SK-N-SH (cell line): ENCODE measurements at regions not wholly inside any gene's neighbourhood (a gene's known extent, or its start where the extent isn't known, plus 50 kb on each side); places are given as distances from the start of the nearest gene placed in this dataset.

Experiments used
- CTCF ChIA-PET: fragments of 300-600, 350-600 bp; formaldehyde crosslinking; extraction: SDS; loops from one replicate; lab custom pipeline; 2021; lab: Yijun Ruan, JAX
- POLR2A ChIA-PET: fragments of 350-600 bp; sonication (Branson Sonifier 250); formaldehyde crosslinking; extraction: SDS; loops from one replicate; lab custom pipeline; 2020; ENCODE audit warnings: antibody characterized with exemption, inconsistent platforms; lab: Yijun Ruan, JAX
- DNase-seq: peaks from one replicate; pipeline ENCODE4 v3.0.0; 2012
- H2AFZ ChIP-seq: fragments of 200-600 bp; sonication (generic); 2 replicates; pipeline ENCODE4 v1.8.1; 2016; ENCODE audit warnings: antibody characterized with exemption, mild to moderate bottlenecking, low read depth
- H3F3A ChIP-seq: fragments of 200-600 bp; sonication (generic); replicated peaks from 2 replicates; pipeline ENCODE3; 2016; ENCODE audit warnings: antibody characterized with exemption, mild to moderate bottlenecking; ENCODE audit not compliant: insufficient read depth
- H3K27ac ChIP-seq, 2 experiments: fragments of 200-500 bp in 1 of 2; fragments of 200-600 bp in 1 of 2; sonication (Bioruptor generic) in 1 of 2; sonication (generic), shearing (Covaris generic) in 1 of 2; 2 replicates each; pipeline versions ENCODE4 v1.5.1 to v1.6.1; 2014 to 2016; ENCODE audit warnings: low read depth in 2 of 2, inconsistent platforms in 1 of 2, low read length in 1 of 2, mild to moderate bottlenecking in 1 of 2, mixed read lengths in 1 of 2
- H3K27me3 ChIP-seq: fragments of 200-600 bp; sonication (generic), shearing (Covaris generic); 2 replicates; pipeline ENCODE4 v1.6.1; 2016; ENCODE audit warnings: mixed run types; ENCODE audit not compliant: insufficient read depth
- H3K36me3 ChIP-seq, 2 experiments: fragments of 200-500 bp in 1 of 2; fragments of 200-600 bp in 1 of 2; sonication (Bioruptor generic) in 1 of 2; sonication (generic) in 1 of 2; replicated peaks in 1 of 2; 2 replicates each; pipeline versions ENCODE3 to v1.5.1; 2014 to 2016; ENCODE audit warnings: low read length in 1 of 2, mild to moderate bottlenecking in 1 of 2; ENCODE audit not compliant: insufficient read depth in 2 of 2, control insufficient read depth in 1 of 2
- H3K4me1 ChIP-seq, 2 experiments: fragments of 200-500 bp in 1 of 2; fragments of 200-600 bp in 1 of 2; sonication (Bioruptor generic) in 1 of 2; sonication (generic), shearing (Covaris generic) in 1 of 2; 2 replicates each; pipeline versions ENCODE4 v1.5.1 to v1.6.1; 2014 to 2016; ENCODE audit warnings: low read depth in 1 of 2, low read length in 1 of 2, mixed run types in 1 of 2; ENCODE audit not compliant: insufficient read depth in 2 of 2, control insufficient read depth in 1 of 2
- H3K4me2 ChIP-seq: fragments of 200-600 bp; sonication (generic), shearing (Covaris generic); 2 replicates; pipeline ENCODE4 v1.6.1; 2017; ENCODE audit warnings: mixed run types
- H3K4me3 ChIP-seq, 2 experiments: fragments of 200-500 bp in 1 of 2; fragments of 200-600 bp in 1 of 2; sonication (Bioruptor generic) in 1 of 2; sonication (generic), shearing (Covaris generic) in 1 of 2; 2 replicates each; pipeline versions ENCODE4 v1.5.1 to v1.8.1; 2014 to 2016; ENCODE audit warnings: low read depth in 2 of 2, inconsistent platforms in 1 of 2, low read length in 1 of 2, mild to moderate bottlenecking in 1 of 2, mixed read lengths in 1 of 2, moderate library complexity in 1 of 2
- H3K79me2 ChIP-seq: fragments of 200-600 bp; sonication (generic); 2 replicates; pipeline ENCODE4 v1.8.1; 2017; ENCODE audit warnings: mild to moderate bottlenecking; ENCODE audit not compliant: insufficient read depth
- H3K9ac ChIP-seq: fragments of 200-600 bp; sonication (generic); 2 replicates; pipeline ENCODE4 v1.6.1; 2017; ENCODE audit warnings: mixed run types
- H3K9me2 ChIP-seq: fragments of 200-600 bp; sonication (generic); 2 replicates; pipeline ENCODE4 v1.6.1; 2017; ENCODE audit warnings: mixed run types
- H3K9me3 ChIP-seq: fragments of 200-600 bp; sonication (generic); 2 replicates; pipeline ENCODE4 v1.6.1; 2017; ENCODE audit warnings: mixed run types, mild to moderate bottlenecking, moderate library complexity
- H4K20me1 ChIP-seq: fragments of 200-600 bp; sonication (generic); 2 replicates; pipeline ENCODE4 v1.6.1; 2017; ENCODE audit warnings: mild to moderate bottlenecking, mixed run types; ENCODE audit not compliant: insufficient read depth
- ELF1 ChIP-seq: IDR thresholded peaks from 2 replicates; pipeline ENCODE4 v1.4.0; 2012
- FOSL2 ChIP-seq: IDR thresholded peaks from 2 replicates; pipeline ENCODE4 v1.4.0; 2012; ENCODE audit warnings: low read depth, mild to moderate bottlenecking, moderate library complexity, borderline replicate concordance
- FOXJ3 ChIP-seq: sonication (generic); formaldehyde crosslinking; IDR thresholded peaks from 2 replicates; pipeline ENCODE4 v1.5.1; 2020; ENCODE audit warnings: mild to moderate bottlenecking, missing genetic modification reagents
- FOXM1 ChIP-seq: IDR thresholded peaks from 2 replicates; pipeline ENCODE4 v1.4.0; 2012; ENCODE audit warnings: low read depth, mild to moderate bottlenecking
- GATA2 ChIP-seq: sonication (generic); formaldehyde crosslinking; IDR thresholded peaks from 2 replicates; pipeline ENCODE4 v1.5.0; 2020; ENCODE audit warnings: mild to moderate bottlenecking, missing genetic modification reagents
- JUND ChIP-seq: IDR thresholded peaks from 2 replicates; pipeline ENCODE4 v1.4.0; 2012
- MEF2A ChIP-seq: IDR thresholded peaks from 2 replicates; pipeline ENCODE4 v1.4.0; 2012; ENCODE audit warnings: low read depth, borderline replicate concordance
- PBX3 ChIP-seq: IDR thresholded peaks from 2 replicates; pipeline ENCODE4; 2012
- POLR2AphosphoS5 ChIP-seq: IDR thresholded peaks from 2 replicates; pipeline ENCODE4 v1.6.1; 2012; ENCODE audit warnings: low read depth, low read length
- RFX5 ChIP-seq: IDR thresholded peaks from 2 replicates; pipeline ENCODE4 v1.6.1; 2012; ENCODE audit warnings: mild to moderate bottlenecking, improper control_type of control experiment, low read length
- SMC3 ChIP-seq: IDR thresholded peaks from 2 replicates; pipeline ENCODE4 v1.6.1; 2012; ENCODE audit warnings: low read depth, low read length, improper control_type of control experiment
- TAF1 ChIP-seq: IDR thresholded peaks from 2 replicates; pipeline ENCODE4 v1.6.1; 2012; ENCODE audit warnings: low read depth, mild to moderate bottlenecking, low read length, moderate library complexity, borderline replicate concordance
- TEAD4 ChIP-seq: IDR thresholded peaks from 2 replicates; pipeline ENCODE4 v1.4.0; 2012; ENCODE audit warnings: mild to moderate bottlenecking, borderline replicate concordance; ENCODE audit not compliant: insufficient read depth
- YY1 ChIP-seq: IDR thresholded peaks from 2 replicates; pipeline ENCODE4 v1.4.0; 2012; ENCODE audit warnings: low read depth, mild to moderate bottlenecking
- WGBS: methylation state at CpG from one replicate; pipeline ENCODE4 v1.1.6; 2017; ENCODE audit warnings: low lambda C conversion rate; 5-methylcytosine and 5-hydroxymethylcytosine counted together
- TF ChIP-seq, protein P1 (sequence below): fragments of 150-350 bp; IDR thresholded peaks from 2 replicates; pipeline ENCODE4 v1.6.1; 2017; ENCODE audit warnings: antibody characterized with exemption, low read length, low read depth, borderline replicate concordance
- TF ChIP-seq, protein P2 (sequence below): IDR thresholded peaks from 2 replicates; pipeline ENCODE4 v1.6.1; 2012; ENCODE audit warnings: mild to moderate bottlenecking, low read depth, low read length, moderate library complexity
- TF ChIP-seq, protein P3 (sequence below): IDR thresholded peaks from 2 replicates; pipeline ENCODE4 v1.4.0; 2012; ENCODE audit warnings: low read depth
- TF ChIP-seq, protein P4 (sequence below): fragments of 200-600 bp; sonication (generic); IDR thresholded peaks from 2 replicates; pipeline ENCODE4 v1.6.1; 2017; ENCODE audit warnings: antibody characterized with exemption, mild to moderate bottlenecking, moderate library complexity
- TF ChIP-seq, protein P5 (sequence below): IDR thresholded peaks from 2 replicates; pipeline ENCODE4 v1.4.0; 2012; ENCODE audit warnings: low read depth, borderline replicate concordance

DNA sequence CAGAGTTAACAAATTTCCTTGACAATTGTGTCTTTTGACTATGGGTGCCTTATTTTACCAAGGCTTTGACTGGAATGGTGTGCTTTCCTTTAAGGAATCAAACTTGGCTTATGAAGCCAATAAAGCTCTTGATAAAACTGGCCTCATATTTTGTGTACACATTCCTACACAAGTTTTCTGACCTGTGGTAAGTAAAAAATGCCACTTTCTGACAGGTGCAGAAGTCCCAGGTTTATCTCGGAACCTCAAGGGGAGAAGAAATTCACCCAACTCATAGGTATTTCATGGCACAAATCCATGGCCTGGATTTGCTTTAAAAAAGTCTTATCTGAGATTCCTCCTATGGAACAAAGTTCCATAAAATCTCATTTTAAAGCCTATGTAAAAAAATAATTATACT, 880.6 kb upstream of the LRATD1 start:
- DNase-seq, result no peak
- ChIA-PET POLR2A (no interaction called here), CTCF (interaction anchor here (0.6 kb wide), 1 partner anchor 309 kb away, joined by 3 read pairs; no protein-coding TSS in a partner anchor)
- Histone ChIP-seq H3K9me2 (no peaks in the 10 kb centered on the region), H3K9me3 (no peaks in the 10 kb centered on the region), H3K4me3 (no peak overlapping the region), H4K20me1 (no peaks in the 10 kb centered on the region), H3K27ac (no peak overlapping the region), H3K27me3 (no peaks in the 10 kb centered on the region), H3K36me3 (no peaks in the 10 kb centered on the region), H3K9ac (no peak overlapping the region), H3F3A (no peaks in the 10 kb centered on the region), H3K4me1 (no peaks in the 10 kb centered on the region), H2AFZ (no peak overlapping the region), H3K79me2 (no peaks in the 10 kb centered on the region), H3K4me2 (no peak overlapping the region)
- 42% methylated on average over 1 of the region's 1 CpG for WGBS
- TF ChIP-seq POLR2AphosphoS5 (no peak), MEF2A (no peak), YY1 (no peak), GATA2 (CRISPR knock-in tag) (no peak), JUND (no peak), TAF1 (no peak), FOSL2 (no peak), SMC3 (no peak), TEAD4 (no peak), FOXM1 (no peak), PBX3 (no peak), RFX5 (no peak), ELF1 (no peak), FOXJ3 (CRISPR knock-in tag) (no peak)
- TF ChIP-seq, protein P1, sequence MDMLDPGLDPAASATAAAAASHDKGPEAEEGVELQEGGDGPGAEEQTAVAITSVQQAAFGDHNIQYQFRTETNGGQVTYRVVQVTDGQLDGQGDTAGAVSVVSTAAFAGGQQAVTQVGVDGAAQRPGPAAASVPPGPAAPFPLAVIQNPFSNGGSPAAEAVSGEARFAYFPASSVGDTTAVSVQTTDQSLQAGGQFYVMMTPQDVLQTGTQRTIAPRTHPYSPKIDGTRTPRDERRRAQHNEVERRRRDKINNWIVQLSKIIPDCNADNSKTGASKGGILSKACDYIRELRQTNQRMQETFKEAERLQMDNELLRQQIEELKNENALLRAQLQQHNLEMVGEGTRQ, result no peak
- TF ChIP-seq, protein P2, sequence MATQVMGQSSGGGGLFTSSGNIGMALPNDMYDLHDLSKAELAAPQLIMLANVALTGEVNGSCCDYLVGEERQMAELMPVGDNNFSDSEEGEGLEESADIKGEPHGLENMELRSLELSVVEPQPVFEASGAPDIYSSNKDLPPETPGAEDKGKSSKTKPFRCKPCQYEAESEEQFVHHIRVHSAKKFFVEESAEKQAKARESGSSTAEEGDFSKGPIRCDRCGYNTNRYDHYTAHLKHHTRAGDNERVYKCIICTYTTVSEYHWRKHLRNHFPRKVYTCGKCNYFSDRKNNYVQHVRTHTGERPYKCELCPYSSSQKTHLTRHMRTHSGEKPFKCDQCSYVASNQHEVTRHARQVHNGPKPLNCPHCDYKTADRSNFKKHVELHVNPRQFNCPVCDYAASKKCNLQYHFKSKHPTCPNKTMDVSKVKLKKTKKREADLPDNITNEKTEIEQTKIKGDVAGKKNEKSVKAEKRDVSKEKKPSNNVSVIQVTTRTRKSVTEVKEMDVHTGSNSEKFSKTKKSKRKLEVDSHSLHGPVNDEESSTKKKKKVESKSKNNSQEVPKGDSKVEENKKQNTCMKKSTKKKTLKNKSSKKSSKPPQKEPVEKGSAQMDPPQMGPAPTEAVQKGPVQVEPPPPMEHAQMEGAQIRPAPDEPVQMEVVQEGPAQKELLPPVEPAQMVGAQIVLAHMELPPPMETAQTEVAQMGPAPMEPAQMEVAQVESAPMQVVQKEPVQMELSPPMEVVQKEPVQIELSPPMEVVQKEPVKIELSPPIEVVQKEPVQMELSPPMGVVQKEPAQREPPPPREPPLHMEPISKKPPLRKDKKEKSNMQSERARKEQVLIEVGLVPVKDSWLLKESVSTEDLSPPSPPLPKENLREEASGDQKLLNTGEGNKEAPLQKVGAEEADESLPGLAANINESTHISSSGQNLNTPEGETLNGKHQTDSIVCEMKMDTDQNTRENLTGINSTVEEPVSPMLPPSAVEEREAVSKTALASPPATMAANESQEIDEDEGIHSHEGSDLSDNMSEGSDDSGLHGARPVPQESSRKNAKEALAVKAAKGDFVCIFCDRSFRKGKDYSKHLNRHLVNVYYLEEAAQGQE, result no peak
- TF ChIP-seq, protein P3, sequence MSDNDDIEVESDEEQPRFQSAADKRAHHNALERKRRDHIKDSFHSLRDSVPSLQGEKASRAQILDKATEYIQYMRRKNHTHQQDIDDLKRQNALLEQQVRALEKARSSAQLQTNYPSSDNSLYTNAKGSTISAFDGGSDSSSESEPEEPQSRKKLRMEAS, result no peak
- TF ChIP-seq, protein P4, sequence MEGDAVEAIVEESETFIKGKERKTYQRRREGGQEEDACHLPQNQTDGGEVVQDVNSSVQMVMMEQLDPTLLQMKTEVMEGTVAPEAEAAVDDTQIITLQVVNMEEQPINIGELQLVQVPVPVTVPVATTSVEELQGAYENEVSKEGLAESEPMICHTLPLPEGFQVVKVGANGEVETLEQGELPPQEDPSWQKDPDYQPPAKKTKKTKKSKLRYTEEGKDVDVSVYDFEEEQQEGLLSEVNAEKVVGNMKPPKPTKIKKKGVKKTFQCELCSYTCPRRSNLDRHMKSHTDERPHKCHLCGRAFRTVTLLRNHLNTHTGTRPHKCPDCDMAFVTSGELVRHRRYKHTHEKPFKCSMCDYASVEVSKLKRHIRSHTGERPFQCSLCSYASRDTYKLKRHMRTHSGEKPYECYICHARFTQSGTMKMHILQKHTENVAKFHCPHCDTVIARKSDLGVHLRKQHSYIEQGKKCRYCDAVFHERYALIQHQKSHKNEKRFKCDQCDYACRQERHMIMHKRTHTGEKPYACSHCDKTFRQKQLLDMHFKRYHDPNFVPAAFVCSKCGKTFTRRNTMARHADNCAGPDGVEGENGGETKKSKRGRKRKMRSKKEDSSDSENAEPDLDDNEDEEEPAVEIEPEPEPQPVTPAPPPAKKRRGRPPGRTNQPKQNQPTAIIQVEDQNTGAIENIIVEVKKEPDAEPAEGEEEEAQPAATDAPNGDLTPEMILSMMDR, result no peak
- TF ChIP-seq, protein P5, sequence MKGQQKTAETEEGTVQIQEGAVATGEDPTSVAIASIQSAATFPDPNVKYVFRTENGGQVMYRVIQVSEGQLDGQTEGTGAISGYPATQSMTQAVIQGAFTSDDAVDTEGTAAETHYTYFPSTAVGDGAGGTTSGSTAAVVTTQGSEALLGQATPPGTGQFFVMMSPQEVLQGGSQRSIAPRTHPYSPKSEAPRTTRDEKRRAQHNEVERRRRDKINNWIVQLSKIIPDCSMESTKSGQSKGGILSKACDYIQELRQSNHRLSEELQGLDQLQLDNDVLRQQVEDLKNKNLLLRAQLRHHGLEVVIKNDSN, result no peak
